SK-N-SH (cell line): ENCODE measurements at regions not wholly inside any gene's neighbourhood (a gene's known extent, or its start where the extent isn't known, plus 50 kb on each side); places are given as distances from the start of the nearest gene placed in this dataset.

ENCODE experiments used
- CTCF ChIA-PET: fragments of 300-600, 350-600 bp; formaldehyde crosslinking; extraction: SDS; loops from one replicate; lab custom pipeline; 2021; lab: Yijun Ruan, JAX
- POLR2A ChIA-PET: fragments of 350-600 bp; sonication (Branson Sonifier 250); formaldehyde crosslinking; extraction: SDS; loops from one replicate; lab custom pipeline; 2020; ENCODE audit warnings: antibody characterized with exemption, inconsistent platforms; lab: Yijun Ruan, JAX
- DNase-seq: peaks from one replicate; pipeline ENCODE4 v3.0.0; 2012
- H2AFZ ChIP-seq: fragments of 200-600 bp; sonication (generic); 2 replicates; pipeline ENCODE4 v1.8.1; 2016; ENCODE audit warnings: antibody characterized with exemption, mild to moderate bottlenecking, low read depth
- H3F3A ChIP-seq: fragments of 200-600 bp; sonication (generic); replicated peaks from 2 replicates; pipeline ENCODE3; 2016; ENCODE audit warnings: antibody characterized with exemption, mild to moderate bottlenecking; ENCODE audit not compliant: insufficient read depth
- H3K27ac ChIP-seq, 2 experiments: fragments of 200-500 bp in 1 of 2; fragments of 200-600 bp in 1 of 2; sonication (Bioruptor generic) in 1 of 2; sonication (generic), shearing (Covaris generic) in 1 of 2; 2 replicates each; pipeline versions ENCODE4 v1.5.1 to v1.6.1; 2014 to 2016; ENCODE audit warnings: low read depth in 2 of 2, inconsistent platforms in 1 of 2, low read length in 1 of 2, mild to moderate bottlenecking in 1 of 2, mixed read lengths in 1 of 2
- H3K27me3 ChIP-seq: fragments of 200-600 bp; sonication (generic), shearing (Covaris generic); 2 replicates; pipeline ENCODE4 v1.6.1; 2016; ENCODE audit warnings: mixed run types; ENCODE audit not compliant: insufficient read depth
- H3K36me3 ChIP-seq, 2 experiments: fragments of 200-500 bp in 1 of 2; fragments of 200-600 bp in 1 of 2; sonication (Bioruptor generic) in 1 of 2; sonication (generic) in 1 of 2; replicated peaks in 1 of 2; 2 replicates each; pipeline versions ENCODE3 to v1.5.1; 2014 to 2016; ENCODE audit warnings: low read length in 1 of 2, mild to moderate bottlenecking in 1 of 2; ENCODE audit not compliant: insufficient read depth in 2 of 2, control insufficient read depth in 1 of 2
- H3K4me1 ChIP-seq, 2 experiments: fragments of 200-500 bp in 1 of 2; fragments of 200-600 bp in 1 of 2; sonication (Bioruptor generic) in 1 of 2; sonication (generic), shearing (Covaris generic) in 1 of 2; 2 replicates each; pipeline versions ENCODE4 v1.5.1 to v1.6.1; 2014 to 2016; ENCODE audit warnings: low read depth in 1 of 2, low read length in 1 of 2, mixed run types in 1 of 2; ENCODE audit not compliant: insufficient read depth in 2 of 2, control insufficient read depth in 1 of 2
- H3K4me2 ChIP-seq: fragments of 200-600 bp; sonication (generic), shearing (Covaris generic); 2 replicates; pipeline ENCODE4 v1.6.1; 2017; ENCODE audit warnings: mixed run types
- H3K4me3 ChIP-seq, 2 experiments: fragments of 200-500 bp in 1 of 2; fragments of 200-600 bp in 1 of 2; sonication (Bioruptor generic) in 1 of 2; sonication (generic), shearing (Covaris generic) in 1 of 2; 2 replicates each; pipeline versions ENCODE4 v1.5.1 to v1.8.1; 2014 to 2016; ENCODE audit warnings: low read depth in 2 of 2, inconsistent platforms in 1 of 2, low read length in 1 of 2, mild to moderate bottlenecking in 1 of 2, mixed read lengths in 1 of 2, moderate library complexity in 1 of 2
- H3K79me2 ChIP-seq: fragments of 200-600 bp; sonication (generic); 2 replicates; pipeline ENCODE4 v1.8.1; 2017; ENCODE audit warnings: mild to moderate bottlenecking; ENCODE audit not compliant: insufficient read depth
- H3K9ac ChIP-seq: fragments of 200-600 bp; sonication (generic); 2 replicates; pipeline ENCODE4 v1.6.1; 2017; ENCODE audit warnings: mixed run types
- H3K9me2 ChIP-seq: fragments of 200-600 bp; sonication (generic); 2 replicates; pipeline ENCODE4 v1.6.1; 2017; ENCODE audit warnings: mixed run types
- H3K9me3 ChIP-seq: fragments of 200-600 bp; sonication (generic); 2 replicates; pipeline ENCODE4 v1.6.1; 2017; ENCODE audit warnings: mixed run types, mild to moderate bottlenecking, moderate library complexity
- H4K20me1 ChIP-seq: fragments of 200-600 bp; sonication (generic); 2 replicates; pipeline ENCODE4 v1.6.1; 2017; ENCODE audit warnings: mild to moderate bottlenecking, mixed run types; ENCODE audit not compliant: insufficient read depth
- CHD2 ChIP-seq: fragments of 150-350 bp; IDR thresholded peaks from 2 replicates; pipeline ENCODE4 v1.6.1; 2018; ENCODE audit warnings: low read length; ENCODE audit not compliant: partially characterized antibody
- EP300 ChIP-seq, 2 experiments: IDR thresholded peaks; 2 replicates each; pipeline versions ENCODE4 v1.4.0 to v1.6.1; 2012; ENCODE audit warnings: borderline replicate concordance in 1 of 2, low read depth in 1 of 2, low read length in 1 of 2
- FOSL2 ChIP-seq: IDR thresholded peaks from 2 replicates; pipeline ENCODE4 v1.4.0; 2012; ENCODE audit warnings: low read depth, mild to moderate bottlenecking, moderate library complexity, borderline replicate concordance
- FOXJ3 ChIP-seq: sonication (generic); formaldehyde crosslinking; IDR thresholded peaks from 2 replicates; pipeline ENCODE4 v1.5.1; 2020; ENCODE audit warnings: mild to moderate bottlenecking, missing genetic modification reagents
- FOXM1 ChIP-seq: IDR thresholded peaks from 2 replicates; pipeline ENCODE4 v1.4.0; 2012; ENCODE audit warnings: low read depth, mild to moderate bottlenecking
- GABPA ChIP-seq: IDR thresholded peaks from 2 replicates; pipeline ENCODE4 v1.4.0; 2012; ENCODE audit warnings: low read depth, mild to moderate bottlenecking
- GATA2 ChIP-seq: sonication (generic); formaldehyde crosslinking; IDR thresholded peaks from 2 replicates; pipeline ENCODE4 v1.5.0; 2020; ENCODE audit warnings: mild to moderate bottlenecking, missing genetic modification reagents
- MXI1 ChIP-seq: IDR thresholded peaks from 2 replicates; pipeline ENCODE4 v1.6.1; 2012; ENCODE audit warnings: mild to moderate bottlenecking, low read depth, low read length, improper control_type of control experiment
- NRF1 ChIP-seq: IDR thresholded peaks from 2 replicates; pipeline ENCODE4 v1.6.1; 2012; ENCODE audit warnings: low read depth, mild to moderate bottlenecking, low read length
- RCOR1 ChIP-seq: fragments of 150-350 bp; IDR thresholded peaks from 2 replicates; pipeline ENCODE4 v1.6.1; 2017; ENCODE audit warnings: antibody characterized with exemption, low read length
- RFX5 ChIP-seq: IDR thresholded peaks from 2 replicates; pipeline ENCODE4 v1.6.1; 2012; ENCODE audit warnings: mild to moderate bottlenecking, improper control_type of control experiment, low read length
- TAF1 ChIP-seq: IDR thresholded peaks from 2 replicates; pipeline ENCODE4 v1.6.1; 2012; ENCODE audit warnings: low read depth, mild to moderate bottlenecking, low read length, moderate library complexity, borderline replicate concordance
- TEAD4 ChIP-seq: IDR thresholded peaks from 2 replicates; pipeline ENCODE4 v1.4.0; 2012; ENCODE audit warnings: mild to moderate bottlenecking, borderline replicate concordance; ENCODE audit not compliant: insufficient read depth
- WGBS: methylation state at CpG from one replicate; pipeline ENCODE4 v1.1.6; 2017; ENCODE audit warnings: low lambda C conversion rate; 5-methylcytosine and 5-hydroxymethylcytosine counted together
- TF ChIP-seq, protein P1 (sequence below): IDR thresholded peaks from 2 replicates; pipeline ENCODE4; 2012
- TF ChIP-seq, protein P2 (sequence below): IDR thresholded peaks from 2 replicates; pipeline ENCODE4 v1.4.0; 2012; ENCODE audit warnings: low read depth
- TF ChIP-seq, protein P3 (sequence below): IDR thresholded peaks from 2 replicates; pipeline ENCODE4 v1.6.1; 2012; ENCODE audit warnings: mild to moderate bottlenecking, low read depth, low read length, moderate library complexity
- TF ChIP-seq, protein P4 (sequence below): IDR thresholded peaks from 2 replicates; pipeline ENCODE4 v1.4.0; 2012; ENCODE audit warnings: low read depth, borderline replicate concordance
- TF ChIP-seq, protein P5 (sequence below): IDR thresholded peaks from 2 replicates; pipeline ENCODE4 v1.4.0; 2012; ENCODE audit warnings: low read depth, borderline replicate concordance

DNA sequence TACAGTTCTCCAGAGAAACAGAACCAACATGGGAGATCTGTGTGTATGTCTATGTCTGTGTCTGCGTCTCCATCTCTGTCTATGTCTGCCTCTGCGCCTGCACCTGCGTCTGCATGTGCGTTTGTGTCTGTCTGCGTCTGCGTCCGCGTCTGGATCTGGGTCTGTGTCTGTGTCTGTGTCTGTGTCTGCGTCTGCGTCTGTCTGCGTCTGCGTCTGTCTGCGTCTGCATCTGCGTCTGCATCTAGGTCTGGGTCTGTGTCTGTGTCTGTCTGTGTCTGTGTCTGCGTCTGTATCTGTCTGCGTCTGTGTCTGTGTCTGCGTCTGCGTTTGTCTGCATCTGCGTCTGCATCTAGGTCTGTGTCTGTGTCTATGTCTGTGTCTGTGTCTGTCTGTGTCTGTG lies 53.1 kb upstream of the SLC22A11 start:
- POLR2A ChIA-PET: no interaction called here

More for the DNA sequence above, 53.1 kb upstream of the SLC22A11 start:
- H4K20me1 ChIP-seq: no peaks in the 10 kb centered on the region
- H3K4me1 ChIP-seq: peaks cover 0 to 3% of the 10 kb centered on the region in 2 experiments; a peak in 1 of 4 replicates
- H3K27me3 ChIP-seq: no peaks in the 10 kb centered on the region; the same call in 1 of the 2 replicates
- 11% methylated on average over 19 of the region's 19 CpGs for WGBS
- no peak overlapping the region for H2AFZ ChIP-seq
- H3K36me3 ChIP-seq: no peaks in the 10 kb centered on the region
- no peaks in the 10 kb centered on the region for H3K9me2 ChIP-seq
- H3K9ac ChIP-seq: no peak overlapping the region
- peak; percentile 62 for DNase-seq
- H3K9me3 ChIP-seq: no peaks in the 10 kb centered on the region
- H3K4me3 ChIP-seq: no peak overlapping the region; a peak in 1 of 4 replicates
- H3K4me2 ChIP-seq: no peak overlapping the region
- H3F3A ChIP-seq: no peaks in the 10 kb centered on the region
- H3K27ac ChIP-seq: peak overlapping the region in 1 of 2 experiments; percentile 50; a peak in 2 of 4 replicates
- TF ChIP-seq NRF1: no peak; the same call in 1 of the 2 replicates
- peak; percentile 49; the same call in 1 of the 2 replicates for TF ChIP-seq RCOR1
- TF ChIP-seq GABPA: no peak
- no peak for TF ChIP-seq RFX5
- TF ChIP-seq FOXM1: no peak
- TF ChIP-seq EP300 (IDR thresholded peaks at IDR 0.05; ENCODE audit: borderline replicate concordance in 1 of 2, low read depth in 1 of 2, low read length in 1 of 2): peak in 1 of 2 experiments; percentile 90; a peak in 2 of 4 replicates
- TF ChIP-seq, protein P1, sequence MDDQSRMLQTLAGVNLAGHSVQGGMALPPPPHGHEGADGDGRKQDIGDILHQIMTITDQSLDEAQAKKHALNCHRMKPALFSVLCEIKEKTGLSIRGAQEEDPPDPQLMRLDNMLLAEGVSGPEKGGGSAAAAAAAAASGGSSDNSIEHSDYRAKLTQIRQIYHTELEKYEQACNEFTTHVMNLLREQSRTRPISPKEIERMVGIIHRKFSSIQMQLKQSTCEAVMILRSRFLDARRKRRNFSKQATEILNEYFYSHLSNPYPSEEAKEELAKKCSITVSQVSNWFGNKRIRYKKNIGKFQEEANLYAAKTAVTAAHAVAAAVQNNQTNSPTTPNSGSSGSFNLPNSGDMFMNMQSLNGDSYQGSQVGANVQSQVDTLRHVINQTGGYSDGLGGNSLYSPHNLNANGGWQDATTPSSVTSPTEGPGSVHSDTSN: no peak
- TF ChIP-seq, protein P2, sequence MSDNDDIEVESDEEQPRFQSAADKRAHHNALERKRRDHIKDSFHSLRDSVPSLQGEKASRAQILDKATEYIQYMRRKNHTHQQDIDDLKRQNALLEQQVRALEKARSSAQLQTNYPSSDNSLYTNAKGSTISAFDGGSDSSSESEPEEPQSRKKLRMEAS: no peak
- TF ChIP-seq GATA2 (CRISPR knock-in tag): peak; percentile 94
- peak; percentile 58 for TF ChIP-seq CHD2
- TF ChIP-seq FOSL2: no peak
- TF ChIP-seq TEAD4: no peak
- TF ChIP-seq, protein P3, sequence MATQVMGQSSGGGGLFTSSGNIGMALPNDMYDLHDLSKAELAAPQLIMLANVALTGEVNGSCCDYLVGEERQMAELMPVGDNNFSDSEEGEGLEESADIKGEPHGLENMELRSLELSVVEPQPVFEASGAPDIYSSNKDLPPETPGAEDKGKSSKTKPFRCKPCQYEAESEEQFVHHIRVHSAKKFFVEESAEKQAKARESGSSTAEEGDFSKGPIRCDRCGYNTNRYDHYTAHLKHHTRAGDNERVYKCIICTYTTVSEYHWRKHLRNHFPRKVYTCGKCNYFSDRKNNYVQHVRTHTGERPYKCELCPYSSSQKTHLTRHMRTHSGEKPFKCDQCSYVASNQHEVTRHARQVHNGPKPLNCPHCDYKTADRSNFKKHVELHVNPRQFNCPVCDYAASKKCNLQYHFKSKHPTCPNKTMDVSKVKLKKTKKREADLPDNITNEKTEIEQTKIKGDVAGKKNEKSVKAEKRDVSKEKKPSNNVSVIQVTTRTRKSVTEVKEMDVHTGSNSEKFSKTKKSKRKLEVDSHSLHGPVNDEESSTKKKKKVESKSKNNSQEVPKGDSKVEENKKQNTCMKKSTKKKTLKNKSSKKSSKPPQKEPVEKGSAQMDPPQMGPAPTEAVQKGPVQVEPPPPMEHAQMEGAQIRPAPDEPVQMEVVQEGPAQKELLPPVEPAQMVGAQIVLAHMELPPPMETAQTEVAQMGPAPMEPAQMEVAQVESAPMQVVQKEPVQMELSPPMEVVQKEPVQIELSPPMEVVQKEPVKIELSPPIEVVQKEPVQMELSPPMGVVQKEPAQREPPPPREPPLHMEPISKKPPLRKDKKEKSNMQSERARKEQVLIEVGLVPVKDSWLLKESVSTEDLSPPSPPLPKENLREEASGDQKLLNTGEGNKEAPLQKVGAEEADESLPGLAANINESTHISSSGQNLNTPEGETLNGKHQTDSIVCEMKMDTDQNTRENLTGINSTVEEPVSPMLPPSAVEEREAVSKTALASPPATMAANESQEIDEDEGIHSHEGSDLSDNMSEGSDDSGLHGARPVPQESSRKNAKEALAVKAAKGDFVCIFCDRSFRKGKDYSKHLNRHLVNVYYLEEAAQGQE: no peak
- TF ChIP-seq, protein P4, sequence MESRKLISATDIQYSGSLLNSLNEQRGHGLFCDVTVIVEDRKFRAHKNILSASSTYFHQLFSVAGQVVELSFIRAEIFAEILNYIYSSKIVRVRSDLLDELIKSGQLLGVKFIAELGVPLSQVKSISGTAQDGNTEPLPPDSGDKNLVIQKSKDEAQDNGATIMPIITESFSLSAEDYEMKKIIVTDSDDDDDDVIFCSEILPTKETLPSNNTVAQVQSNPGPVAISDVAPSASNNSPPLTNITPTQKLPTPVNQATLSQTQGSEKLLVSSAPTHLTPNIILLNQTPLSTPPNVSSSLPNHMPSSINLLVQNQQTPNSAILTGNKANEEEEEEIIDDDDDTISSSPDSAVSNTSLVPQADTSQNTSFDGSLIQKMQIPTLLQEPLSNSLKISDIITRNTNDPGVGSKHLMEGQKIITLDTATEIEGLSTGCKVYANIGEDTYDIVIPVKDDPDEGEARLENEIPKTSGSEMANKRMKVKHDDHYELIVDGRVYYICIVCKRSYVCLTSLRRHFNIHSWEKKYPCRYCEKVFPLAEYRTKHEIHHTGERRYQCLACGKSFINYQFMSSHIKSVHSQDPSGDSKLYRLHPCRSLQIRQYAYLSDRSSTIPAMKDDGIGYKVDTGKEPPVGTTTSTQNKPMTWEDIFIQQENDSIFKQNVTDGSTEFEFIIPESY: no peak
- TF ChIP-seq TAF1: no peak
- TF ChIP-seq FOXJ3 (CRISPR knock-in tag): peak; percentile 83
- peak; percentile 16; the same call in 1 of the 2 replicates for TF ChIP-seq MXI1
- TF ChIP-seq, protein P5, sequence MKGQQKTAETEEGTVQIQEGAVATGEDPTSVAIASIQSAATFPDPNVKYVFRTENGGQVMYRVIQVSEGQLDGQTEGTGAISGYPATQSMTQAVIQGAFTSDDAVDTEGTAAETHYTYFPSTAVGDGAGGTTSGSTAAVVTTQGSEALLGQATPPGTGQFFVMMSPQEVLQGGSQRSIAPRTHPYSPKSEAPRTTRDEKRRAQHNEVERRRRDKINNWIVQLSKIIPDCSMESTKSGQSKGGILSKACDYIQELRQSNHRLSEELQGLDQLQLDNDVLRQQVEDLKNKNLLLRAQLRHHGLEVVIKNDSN: no peak
- CTCF ChIA-PET: interaction anchor here (1.0 to 3.5 kb wide), 2 partner anchors 13 to 53 kb away, joined by 4 to 12 read pairs; no protein-coding TSS in a partner anchor
- no peaks in the 10 kb centered on the region for H3K79me2 ChIP-seq
